ENCODE measurements at regions not wholly inside any gene's neighbourhood (a gene's known extent, or its start where the extent isn't known, plus 50 kb on each side); places are given as distances from the start of the nearest gene placed in this dataset.

- Histone ChIP-seq H3K79me2 (ENCODE audit: control insufficient read depth, low read length) (no peaks in the 10 kb centered on the region), H4K20me1 (ENCODE audit: control insufficient read depth, insufficient read depth, low read depth, low read length) (no peaks in the 10 kb centered on the region), H3K9me2 (replicated peaks; ENCODE audit: control insufficient read depth, low read length) (no peaks in the 10 kb centered on the region), H3K9me3 (ENCODE audit: control insufficient read depth, insufficient read depth, low read length) (no peaks in the 10 kb centered on the region), H3F3A (ENCODE audit: control insufficient read depth, insufficient read depth) (no peaks in the 10 kb centered on the region), H3K36me3 (ENCODE audit: control insufficient read depth, low read length) (no peaks in the 10 kb centered on the region), H3K4me1 (ENCODE audit: control insufficient read depth, low read length) (no peaks in the 10 kb centered on the region), H3K27ac (ENCODE audit: low read depth, low read length) (no peak overlapping the region), H3K4me3 (ENCODE audit: low read length) (no peak overlapping the region), H3K27me3 (ENCODE audit: control insufficient read depth, low read length) (no peaks in the 10 kb centered on the region), H3K4me2 (ENCODE audit: low read length) (no peak overlapping the region)
- TF ChIP-seq CTCF (IDR thresholded peaks at IDR 0.05; ENCODE audit: low read depth, low read length, poor library complexity, severe bottlenecking), result no peak
Measured at GRCh38 chr3:184443831-184444230, 64.0 kb downstream of the CHRD start.

DNA sequence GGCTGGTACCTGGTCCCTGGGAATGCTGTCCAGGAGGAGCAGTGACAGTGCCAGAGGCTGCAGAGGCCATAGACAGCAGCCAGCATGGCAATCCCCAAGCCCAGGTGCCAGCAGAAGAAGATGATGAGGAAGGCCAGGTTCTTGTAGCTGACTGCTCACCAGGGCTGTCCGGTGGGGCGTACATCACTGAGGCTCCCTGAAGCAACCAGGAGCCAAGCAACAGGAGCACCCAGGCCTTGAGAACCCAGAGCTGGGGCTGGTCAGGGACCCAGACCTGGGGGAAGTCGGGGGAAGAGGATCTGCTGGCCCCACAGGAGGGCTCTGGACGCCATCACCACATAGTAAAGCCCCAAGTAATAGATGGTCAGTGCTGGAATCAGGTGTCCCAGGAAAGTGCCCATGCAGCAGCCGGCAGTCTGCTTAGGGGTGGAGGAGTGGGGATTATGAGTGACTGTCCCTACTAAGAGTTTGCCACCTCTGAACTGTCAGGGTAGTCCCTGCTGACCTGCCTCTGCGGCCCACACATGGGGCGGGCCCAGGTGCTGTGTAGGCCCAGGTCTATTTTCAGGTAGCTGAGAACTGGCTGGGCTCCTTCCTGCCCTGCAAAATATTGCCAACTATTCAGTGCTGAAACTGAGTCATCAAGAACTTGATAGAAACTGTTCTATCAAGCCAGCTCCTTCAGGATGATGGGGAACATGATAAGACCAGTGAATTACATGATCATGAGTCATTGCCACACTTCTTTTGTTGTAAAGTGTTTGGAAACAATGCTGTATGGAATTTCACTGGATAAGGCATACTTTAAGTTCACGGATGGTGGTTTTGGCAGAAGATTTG, 68.7 kb downstream of the CHRD start:
- Histone ChIP-seq H3K36me3 (ENCODE audit: control insufficient read depth, low read length) (no peaks in the 10 kb centered on the region), H3K9me3 (ENCODE audit: control insufficient read depth, insufficient read depth, low read length) (no peaks in the 10 kb centered on the region), H3K9me2 (replicated peaks; ENCODE audit: control insufficient read depth, low read length) (no peaks in the 10 kb centered on the region), H3F3A (ENCODE audit: control insufficient read depth, insufficient read depth) (no peaks in the 10 kb centered on the region), H3K4me1 (ENCODE audit: control insufficient read depth, low read length) (no peaks in the 10 kb centered on the region), H3K79me2 (ENCODE audit: control insufficient read depth, low read length) (no peaks in the 10 kb centered on the region), H3K4me2 (ENCODE audit: low read length) (no peak overlapping the region), H3K27ac (ENCODE audit: low read depth, low read length) (no peak overlapping the region), H4K20me1 (ENCODE audit: control insufficient read depth, insufficient read depth, low read depth, low read length) (no peaks in the 10 kb centered on the region), H3K27me3 (ENCODE audit: control insufficient read depth, low read length) (no peaks in the 10 kb centered on the region), H3K4me3 (ENCODE audit: low read length) (no peak overlapping the region)
- TF ChIP-seq EZH2phosphoT487 (IDR thresholded peaks at IDR 0.05; ENCODE audit: borderline replicate concordance, low read length), result no peak
- no peak for TF ChIP-seq CTCF (IDR thresholded peaks at IDR 0.05; ENCODE audit: low read depth, low read length, poor library complexity, severe bottlenecking)

- H3K4me2 ChIP-seq (ENCODE audit: low read length), result no peak overlapping the region
- no peaks in the 10 kb centered on the region for H3K9me3 ChIP-seq (ENCODE audit: control insufficient read depth, insufficient read depth, low read length)
- no peaks in the 10 kb centered on the region for H3K27me3 ChIP-seq (ENCODE audit: control insufficient read depth, low read length)
- no peaks in the 10 kb centered on the region for H3K9me2 ChIP-seq (replicated peaks; ENCODE audit: control insufficient read depth, low read length)
- H4K20me1 ChIP-seq (ENCODE audit: control insufficient read depth, insufficient read depth, low read depth, low read length), result no peaks in the 10 kb centered on the region
- no peaks in the 10 kb centered on the region for H3K4me1 ChIP-seq (ENCODE audit: control insufficient read depth, low read length)
- TF ChIP-seq EZH2phosphoT487 (IDR thresholded peaks at IDR 0.05; ENCODE audit: borderline replicate concordance, low read length) (no peak), CTCF (IDR thresholded peaks at IDR 0.05; ENCODE audit: low read depth, low read length, poor library complexity, severe bottlenecking) (no peak)
- H3K4me3 ChIP-seq (ENCODE audit: low read length), result no peak overlapping the region
- H3K27ac ChIP-seq (ENCODE audit: low read depth, low read length), result no peak overlapping the region
- no peaks in the 10 kb centered on the region for H3F3A ChIP-seq (ENCODE audit: control insufficient read depth, insufficient read depth)
- no peaks in the 10 kb centered on the region for H3K36me3 ChIP-seq (ENCODE audit: control insufficient read depth, low read length)
- H3K79me2 ChIP-seq (ENCODE audit: control insufficient read depth, low read length), result no peaks in the 10 kb centered on the region
Measured at GRCh38 chr3:184449161-184449515, 69.3 kb downstream of the CHRD start.
